ENCODE measurements at regions not wholly inside any gene's neighbourhood (a gene's known extent, or its start where the extent isn't known, plus 50 kb on each side); places are given as distances from the start of the nearest gene placed in this dataset.

DNA sequence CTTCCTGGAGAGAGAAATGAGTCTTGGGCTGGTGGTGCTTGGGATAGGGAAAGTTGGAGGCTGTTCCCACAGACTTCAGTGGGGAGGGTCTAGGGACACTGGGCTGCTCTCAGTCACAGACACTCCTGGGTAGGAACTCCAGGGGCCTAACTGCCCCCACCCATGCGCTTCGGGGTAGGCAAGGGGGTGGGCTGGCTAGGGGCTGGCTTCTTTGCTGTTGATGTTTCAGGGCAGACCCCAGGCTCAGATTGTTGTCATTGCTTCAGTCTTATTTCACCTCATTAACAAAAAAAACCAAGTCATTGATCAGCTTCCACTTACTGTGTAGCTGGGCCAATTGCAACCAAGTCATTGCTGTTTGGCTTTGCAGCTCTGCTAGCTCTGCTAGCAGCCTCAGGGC is 160.1 kb upstream of the CSF3R start (continued):
- TF ChIP-seq CBX8 (IDR thresholded peaks at IDR 0.05; ENCODE audit: borderline replicate concordance, low read depth, low read length) (no peak), KDM1A (IDR thresholded peaks at IDR 0.05; ENCODE audit: borderline replicate concordance, low read length) (no peak), CHD1 (IDR thresholded peaks at IDR 0.05; ENCODE audit: low read depth, low read length) (no peak), SRF (IDR thresholded peaks at IDR 0.05; ENCODE audit: low read depth, low read length) (no peak), SP1 (IDR thresholded peaks at IDR 0.05; ENCODE audit: low read depth, low read length) (no peak)

All from H1 (cell line).